HG03108 (cell line): ENCODE measurements at regions not wholly inside any gene's neighbourhood (a gene's known extent, or its start where the extent isn't known, plus 50 kb on each side); places are given as distances from the start of the nearest gene placed in this dataset.

Source experiments
- ATAC-seq: cut with Tn5 transposase; IDR thresholded peaks from one replicate; pipeline ENCODE4 v1.9.1; 2021; ENCODE audit warnings: moderate library complexity; ENCODE audit not compliant: unreplicated experiment

DNA sequence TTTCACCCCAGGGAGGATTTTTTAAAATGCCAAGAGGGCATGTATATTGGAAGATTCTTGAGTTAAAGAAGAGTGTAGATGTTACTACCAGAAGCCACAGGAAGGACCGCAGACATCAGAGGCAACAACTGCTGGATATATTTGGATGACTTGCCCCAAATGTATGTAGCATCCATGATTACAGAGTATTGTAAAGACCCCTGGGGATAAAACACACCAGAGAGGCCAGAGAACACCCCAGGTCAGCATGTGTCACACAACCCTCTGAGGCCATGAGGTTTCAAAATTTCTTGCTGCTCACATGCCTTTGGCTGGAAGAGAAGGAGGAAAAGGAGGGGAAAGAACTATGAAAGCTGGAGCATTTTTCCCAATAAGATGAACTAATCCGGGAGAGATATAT lies 108.0 kb upstream of the LSM8 start:
- no peak for ATAC-seq

DNA sequence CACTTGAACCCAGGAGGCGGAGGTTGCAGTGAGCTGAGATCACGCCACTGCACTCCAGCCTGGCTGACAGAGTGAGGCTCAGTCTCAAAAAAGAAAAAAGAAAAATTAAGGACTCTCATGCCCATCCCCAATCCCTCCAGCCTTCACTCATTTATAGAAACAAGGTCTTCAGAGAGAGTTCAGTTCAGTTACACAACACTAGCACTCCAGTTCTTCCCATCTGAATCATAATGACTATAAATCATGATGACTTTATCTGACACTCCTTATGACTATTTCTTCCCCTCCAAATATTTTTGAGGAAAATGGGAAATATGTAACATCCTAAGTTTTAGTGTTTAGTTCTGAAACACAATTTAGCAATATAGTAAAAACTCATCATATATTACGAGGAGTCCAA lies 107.4 kb upstream of the LSM8 start:
- ATAC-seq: no peak

DNA sequence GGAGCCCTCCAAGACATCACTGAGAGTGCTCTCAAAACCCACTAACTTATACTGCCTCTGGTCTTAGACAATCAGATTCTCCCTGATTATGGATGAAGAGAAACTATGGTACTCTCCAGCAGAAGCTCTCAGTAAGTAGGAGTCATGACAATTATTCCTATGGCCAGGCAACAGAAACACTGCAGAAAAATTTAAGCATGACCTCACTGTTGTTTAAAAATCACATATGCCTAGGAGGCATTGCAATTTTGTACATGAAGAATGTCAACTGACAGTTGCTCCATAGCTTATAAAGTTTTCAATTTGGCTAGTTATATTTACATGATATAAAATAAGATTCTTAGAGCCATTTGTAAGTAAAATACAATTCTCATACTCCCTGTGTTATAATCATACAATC lies 105.9 kb upstream of the LSM8 start:
- no peak for ATAC-seq

DNA sequence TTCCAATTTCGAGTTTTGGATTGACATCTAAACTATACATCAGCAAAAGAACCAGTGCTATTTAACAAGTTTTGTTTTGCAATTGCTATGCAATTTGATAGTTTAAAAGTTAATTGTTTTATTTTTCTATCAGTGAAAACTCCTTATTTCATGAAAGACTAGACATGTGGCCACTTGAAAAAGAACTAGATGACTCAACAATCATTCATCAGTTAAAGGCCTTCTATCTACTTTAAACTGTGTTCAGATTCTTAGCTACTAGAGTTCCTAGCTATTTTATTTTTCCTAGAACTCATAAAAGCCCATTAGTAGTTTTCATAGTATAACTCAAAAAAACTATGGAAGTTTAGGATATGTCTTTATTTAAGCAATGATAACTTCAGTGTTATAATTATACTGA lies 104.6 kb upstream of the LSM8 start:
- no peak for ATAC-seq

DNA sequence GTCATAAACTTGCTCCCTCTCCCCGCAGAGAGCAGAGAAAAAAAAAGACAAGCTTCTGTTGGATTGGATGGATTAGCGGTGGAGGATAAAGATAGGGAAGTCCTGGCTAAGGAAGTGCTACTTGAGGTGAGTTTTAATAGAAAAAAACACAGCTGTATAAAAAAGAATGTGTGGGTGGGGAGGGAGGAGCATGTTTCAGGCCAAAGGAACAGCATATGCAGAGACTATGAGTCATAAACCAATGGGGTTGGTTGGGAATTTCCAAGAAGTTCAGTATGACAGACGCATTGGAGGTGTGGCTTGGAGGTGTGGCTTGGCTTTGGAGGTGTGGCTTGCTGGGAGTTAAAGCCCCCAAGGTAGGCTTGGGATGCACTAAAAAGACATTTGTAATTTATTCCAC lies 103.0 kb upstream of the LSM8 start:
- ATAC-seq: peak; percentile 86

DNA sequence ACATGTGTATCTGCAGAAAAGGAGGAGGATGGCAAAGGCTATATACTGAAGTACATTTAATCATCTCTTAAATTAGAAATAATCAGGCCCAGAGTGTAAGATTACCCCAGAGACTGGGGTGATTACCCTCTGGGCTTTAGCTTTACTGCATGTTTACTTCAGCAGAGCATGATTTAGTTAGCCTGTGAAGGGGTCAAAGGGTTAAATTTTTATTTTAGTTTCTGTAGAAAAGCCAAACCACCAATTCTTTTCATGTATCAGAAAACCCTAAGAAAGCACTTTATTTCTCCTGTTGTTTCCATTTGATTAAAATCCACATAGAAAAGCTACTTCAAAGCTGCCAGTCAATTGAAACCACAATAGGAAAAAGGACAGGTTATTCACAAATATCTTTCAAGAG lies 101.5 kb upstream of the LSM8 start:
- no peak for ATAC-seq

DNA sequence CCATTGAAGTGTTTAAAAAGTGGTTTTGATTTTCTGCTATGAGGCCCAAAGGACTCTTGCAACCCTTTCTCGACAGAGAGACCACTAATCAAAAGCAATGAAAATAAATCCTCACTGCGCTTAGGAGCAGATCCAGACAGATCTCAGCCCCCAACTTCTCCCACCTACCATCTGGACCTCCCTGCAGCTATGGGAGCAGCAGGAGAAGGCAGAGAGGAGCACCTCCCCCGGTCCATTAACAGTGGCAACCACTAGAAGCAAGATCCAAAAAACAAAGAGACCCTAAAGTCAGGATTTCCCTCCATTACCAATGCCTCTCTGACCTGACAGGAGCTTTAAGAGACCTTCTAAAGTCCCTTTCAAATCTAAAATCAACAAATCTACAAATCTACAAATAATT lies 99.0 kb upstream of the LSM8 start:
- ATAC-seq: no peak

DNA sequence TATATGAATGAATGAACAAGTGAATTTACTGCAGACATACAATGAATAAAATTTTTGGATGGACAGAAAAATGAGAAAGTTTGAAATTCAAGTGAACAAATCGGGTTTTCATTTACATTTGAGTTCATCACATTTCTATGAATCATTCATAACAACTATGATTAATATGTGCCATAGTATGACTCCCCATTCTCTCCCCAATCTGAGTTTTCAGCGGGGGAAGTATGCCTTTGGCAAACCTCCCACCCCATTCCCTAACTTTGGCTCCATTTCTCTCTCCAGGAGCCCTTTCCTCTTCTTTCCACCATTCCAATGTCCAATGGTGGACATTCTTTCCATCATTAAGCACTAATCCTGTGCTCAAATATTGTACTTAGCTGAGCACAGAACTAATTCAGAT lies 96.8 kb upstream of the LSM8 start:
- ATAC-seq: no peak

DNA sequence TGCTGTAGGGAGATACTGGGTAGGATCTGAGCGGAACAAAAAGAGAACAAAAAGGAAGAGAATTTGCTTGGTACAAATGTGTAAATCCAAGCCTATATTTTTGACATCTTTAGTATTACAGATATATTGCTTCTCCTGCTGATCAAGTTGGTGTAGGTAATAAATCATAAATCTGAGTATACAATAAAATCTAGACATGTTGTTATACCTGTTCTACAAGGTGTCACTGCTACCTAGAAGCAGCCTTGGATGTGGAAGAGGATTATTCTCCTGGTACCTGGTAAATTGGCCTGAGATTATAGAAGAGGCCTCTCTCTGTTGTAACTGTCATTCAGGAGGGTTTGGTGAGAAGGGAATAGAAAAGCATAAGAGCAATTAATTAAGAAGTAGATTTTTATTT lies 89.9 kb upstream of the LSM8 start:
- no peak for ATAC-seq

DNA sequence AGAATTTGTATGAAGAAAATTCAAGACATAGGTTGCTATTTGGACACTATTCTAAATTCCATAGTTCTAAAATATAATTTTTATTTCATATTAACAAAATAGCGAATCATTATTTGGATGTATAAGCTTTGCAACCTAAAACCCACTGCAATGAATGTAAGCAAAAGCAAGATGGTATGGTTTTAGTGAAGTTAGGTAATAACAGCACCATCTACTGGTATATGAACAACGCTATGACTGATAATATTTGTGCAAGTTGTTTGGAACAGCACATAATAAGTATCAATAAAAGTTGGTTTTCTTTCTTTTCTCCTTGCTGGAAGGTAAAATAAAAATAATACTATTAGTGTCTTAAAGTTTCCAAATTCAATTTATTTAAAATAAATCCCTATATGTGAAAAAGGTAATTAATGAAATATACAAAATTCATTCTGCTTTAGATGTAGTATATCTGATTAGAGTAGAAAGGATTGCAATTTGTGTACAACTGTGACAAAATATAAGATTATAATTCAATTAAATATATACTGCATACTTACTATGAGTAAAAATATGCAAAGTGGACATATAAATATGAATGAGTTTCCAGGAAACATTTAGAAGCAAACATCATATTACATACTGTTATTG lies 79.0 kb upstream of the LSM8 start:
- ATAC-seq: no peak

DNA sequence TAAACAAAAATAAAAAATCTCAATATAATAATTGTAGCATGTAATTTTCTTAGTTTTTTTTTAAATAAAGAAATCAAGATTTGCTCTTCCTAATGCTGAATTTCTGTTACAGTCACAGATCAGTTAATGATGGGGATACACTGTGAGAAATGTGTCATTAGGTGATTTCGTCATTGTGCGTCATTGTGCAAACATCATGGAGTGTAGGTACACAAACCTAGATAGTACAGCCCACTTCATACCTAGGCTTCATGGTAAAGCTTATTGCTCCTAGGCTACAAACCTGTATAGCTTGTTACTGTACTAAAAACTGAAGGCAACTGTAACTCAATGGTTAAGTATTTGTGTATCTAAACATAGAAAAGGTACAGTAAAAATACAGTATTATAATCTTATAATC lies 74.4 kb upstream of the LSM8 start:
- ATAC-seq: no peak

DNA sequence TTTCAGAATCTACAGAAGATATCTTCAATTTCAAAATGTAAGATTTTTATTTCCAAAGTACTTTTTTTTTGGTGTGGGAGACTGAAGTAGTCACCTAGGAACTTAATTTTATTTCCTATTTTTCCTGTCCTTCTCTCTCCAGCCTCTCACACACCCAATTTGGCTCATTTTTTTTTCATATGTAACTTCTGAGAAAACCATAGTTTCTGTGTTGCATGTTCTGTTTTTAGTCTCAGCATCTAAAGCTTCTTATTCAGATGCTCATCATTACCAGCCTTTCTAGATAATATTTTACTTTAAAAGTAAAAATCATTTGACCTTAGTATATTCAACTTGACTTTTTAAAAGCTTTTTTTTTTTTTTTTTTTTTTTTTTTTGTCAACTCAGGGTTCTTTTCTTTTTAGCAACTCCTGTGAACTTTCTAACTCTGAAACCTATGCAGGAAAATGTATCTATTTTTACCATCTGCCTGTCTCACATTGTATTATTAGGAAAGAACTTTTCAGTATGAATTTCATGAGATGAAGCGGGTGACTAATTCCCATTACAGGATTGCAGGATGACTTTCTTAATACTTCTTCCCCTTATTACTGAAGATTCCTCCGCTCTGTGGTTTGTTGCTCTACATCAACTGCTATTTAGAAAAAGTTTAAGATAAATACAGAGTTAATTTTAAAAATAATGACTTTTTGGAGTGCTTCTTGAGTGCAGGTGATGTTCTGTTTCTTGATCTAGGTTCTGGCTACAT lies 73.6 kb upstream of the LSM8 start:
- ATAC-seq: no peak

DNA sequence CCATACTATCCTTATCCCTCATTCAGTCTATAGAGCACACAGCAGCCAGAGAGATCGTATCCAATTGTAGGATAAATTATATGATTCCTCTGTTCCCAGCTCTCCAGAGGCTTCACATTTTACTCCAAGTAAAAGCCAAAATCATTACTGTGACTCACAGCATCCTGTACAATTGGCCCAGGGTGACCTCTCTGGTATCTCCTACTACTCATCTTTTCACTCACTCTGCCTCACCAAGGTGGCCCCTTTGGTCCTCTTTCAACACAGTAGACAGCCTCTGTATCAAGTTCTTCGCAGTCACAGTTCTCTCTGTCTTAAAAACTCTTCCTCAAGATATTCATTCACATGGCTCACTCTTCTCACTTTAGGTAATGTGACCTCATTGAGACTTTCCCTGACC lies 72.6 kb upstream of the LSM8 start:
- no peak for ATAC-seq

DNA sequence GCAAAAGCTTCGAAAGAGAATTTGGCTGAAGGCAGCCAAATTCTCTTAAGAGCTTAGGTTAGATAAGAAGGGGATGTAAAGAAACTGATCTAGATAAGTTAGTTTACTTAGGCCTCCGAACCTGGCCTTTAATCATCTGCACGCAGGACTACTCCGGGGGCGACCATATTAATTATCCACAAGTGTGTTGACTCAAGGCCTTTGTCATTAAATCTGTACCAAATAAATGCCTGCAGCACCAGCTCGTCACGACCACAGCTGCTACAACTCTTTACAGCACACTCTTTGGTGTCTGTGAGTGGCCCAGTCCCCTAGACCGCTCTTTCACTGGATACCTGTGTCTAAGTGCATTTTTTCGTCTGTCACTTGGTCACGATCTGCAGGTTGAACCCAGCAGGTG lies 69.8 kb upstream of the LSM8 start:
- no peak for ATAC-seq

DNA sequence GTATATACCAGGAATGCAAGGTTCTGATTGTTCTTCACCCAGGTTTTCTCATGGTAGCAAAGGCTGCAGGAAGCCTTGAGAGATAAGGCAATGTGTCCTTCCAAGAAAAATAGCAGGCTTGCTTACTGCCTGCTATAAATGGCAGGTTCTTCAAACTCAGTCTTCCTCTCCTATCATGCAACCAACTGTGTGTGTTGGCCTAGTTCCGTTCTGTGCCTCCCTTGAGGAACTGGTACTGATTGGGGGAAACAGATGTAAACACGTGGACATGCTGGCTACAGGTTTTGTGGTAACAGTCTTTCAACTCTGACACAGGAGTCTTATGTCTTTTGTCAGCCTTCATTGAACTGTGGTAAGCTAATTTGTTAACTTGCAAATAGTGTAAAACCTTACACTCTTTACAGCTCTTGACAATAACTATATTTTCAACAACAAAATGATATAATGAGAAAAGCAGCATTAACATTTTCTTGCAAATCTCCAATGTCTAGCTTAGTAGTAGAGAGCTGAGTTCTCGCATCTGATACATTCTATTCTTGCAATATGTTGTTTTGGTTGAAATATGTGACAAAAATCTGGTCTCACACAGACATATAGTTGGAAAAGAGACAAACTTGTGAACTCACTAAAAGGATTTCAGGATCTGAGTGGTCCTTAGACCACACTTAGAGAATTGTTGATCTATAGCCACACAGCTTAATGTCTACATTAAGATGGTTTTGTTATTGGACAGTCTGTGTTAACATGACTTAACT lies 54.7 kb upstream of the LSM8 start:
- peak; percentile 74 for ATAC-seq

DNA sequence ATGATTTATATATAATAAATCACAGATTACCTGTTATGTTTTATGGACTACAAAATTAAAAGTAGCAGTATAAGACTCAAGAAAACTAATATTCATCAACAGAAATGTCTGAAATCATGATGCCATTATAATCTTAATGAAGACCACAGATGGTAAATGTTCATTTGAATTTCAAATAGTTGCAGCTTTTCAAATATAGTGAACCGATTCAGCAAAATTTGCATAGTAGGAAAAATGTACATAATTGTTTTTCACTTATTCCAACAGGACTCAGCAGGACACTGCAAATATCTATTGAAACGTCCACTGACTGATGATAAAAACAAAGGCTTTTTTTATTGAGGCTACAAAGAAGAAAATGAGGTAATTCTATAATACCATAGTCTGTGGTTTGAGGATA lies 51.2 kb upstream of the LSM8 start:
- no peak for ATAC-seq
